HUES6 (cell line): ENCODE measurements at regions not wholly inside any gene's neighbourhood (a gene's known extent, or its start where the extent isn't known, plus 50 kb on each side); places are given as distances from the start of the nearest gene placed in this dataset.

ENCODE experiments used
- H3K27ac ChIP-seq: 2 replicates; pipeline ENCODE4 v1.7.0; 2013; ENCODE audit warnings: low read depth, mild to moderate bottlenecking, low read length, inconsistent platforms
- H3K27me3 ChIP-seq: 2 replicates; pipeline ENCODE4 v1.6.1; 2013; ENCODE audit warnings: low read length; ENCODE audit not compliant: control insufficient read depth, insufficient read depth
- H3K36me3 ChIP-seq: 2 replicates; pipeline ENCODE4 v1.6.1; 2013; ENCODE audit warnings: low read length; ENCODE audit not compliant: control insufficient read depth, insufficient read depth
- H3K4me1 ChIP-seq: 2 replicates; pipeline ENCODE4 v1.6.1; 2013; ENCODE audit warnings: low read length; ENCODE audit not compliant: control insufficient read depth, insufficient read depth
- H3K4me3 ChIP-seq: 2 replicates; pipeline ENCODE4 v1.5.1; 2013; ENCODE audit warnings: low read depth, low read length
- H3K9ac ChIP-seq: one replicate; pipeline ENCODE4 v1.6.1; 2013; ENCODE audit warnings: mild to moderate bottlenecking, low read length
- H3K9me3 ChIP-seq: 2 replicates; pipeline ENCODE4 v1.6.1; 2013; ENCODE audit warnings: low read depth, low read length; ENCODE audit not compliant: control insufficient read depth, insufficient read depth

- Histone ChIP-seq H3K4me3 (no peak overlapping the region), H3K9ac (no peak overlapping the region), H3K4me1 (no peaks in the 10 kb centered on the region), H3K27me3 (no peaks in the 10 kb centered on the region), H3K9me3 (peaks cover 10% of the 10 kb centered on the region; the same call in 1 of the 2 replicates), H3K27ac (no peak overlapping the region), H3K36me3 (no peaks in the 10 kb centered on the region)
Measured at GRCh38 chr20:11473983-11474382, 443.7 kb upstream of the BTBD3 start.

GRCh38 chr20:11483697-11484096 lies 434.0 kb upstream of the BTBD3 start:
- H3K27me3 ChIP-seq: no peaks in the 10 kb centered on the region
- H3K9ac ChIP-seq: no peak overlapping the region
- no peak overlapping the region for H3K27ac ChIP-seq
- H3K4me3 ChIP-seq: no peak overlapping the region
- no peaks in the 10 kb centered on the region for H3K4me1 ChIP-seq
- no peaks in the 10 kb centered on the region for H3K36me3 ChIP-seq
- H3K9me3 ChIP-seq: no peaks in the 10 kb centered on the region; the same call in 1 of the 2 replicates

GRCh38 chr20:11484479-11484878 lies 433.2 kb upstream of the BTBD3 start:
- H3K36me3 ChIP-seq: no peaks in the 10 kb centered on the region
- no peaks in the 10 kb centered on the region for H3K9me3 ChIP-seq
- H3K4me3 ChIP-seq: no peak overlapping the region
- H3K27me3 ChIP-seq: no peaks in the 10 kb centered on the region
- no peak overlapping the region for H3K9ac ChIP-seq
- H3K4me1 ChIP-seq: no peaks in the 10 kb centered on the region
- no peak overlapping the region for H3K27ac ChIP-seq

GRCh38 chr20:11492386-11492785 lies 425.3 kb upstream of the BTBD3 start:
- Histone ChIP-seq H3K27ac (no peak overlapping the region), H3K4me1 (peaks cover 7% of the 10 kb centered on the region), H3K36me3 (0 out of 2 replicates have a peak, but pooled peaks cover 4% of the 10 kb centered on the region), H3K4me3 (no peak overlapping the region), H3K27me3 (no peaks in the 10 kb centered on the region), H3K9me3 (peaks cover 7% of the 10 kb centered on the region), H3K9ac (no peak overlapping the region)

- Histone ChIP-seq H3K27me3 (no peaks in the 10 kb centered on the region), H3K9me3 (peaks cover 7% of the 10 kb centered on the region), H3K4me1 (peaks cover 7% of the 10 kb centered on the region), H3K36me3 (0 out of 2 replicates have a peak, but pooled peaks cover 4% of the 10 kb centered on the region), H3K27ac (no peak overlapping the region), H3K9ac (no peak overlapping the region), H3K4me3 (no peak overlapping the region)
Measured at GRCh38 chr20:11492846-11493245, 424.8 kb upstream of the BTBD3 start.

GRCh38 chr20:11496380-11496779 lies 421.3 kb upstream of the BTBD3 start:
- Histone ChIP-seq H3K9me3 (peaks cover 3% of the 10 kb centered on the region), H3K4me1 (no peaks in the 10 kb centered on the region; the same call in 1 of the 2 replicates), H3K36me3 (0 out of 2 replicates have a peak, but pooled peaks cover 2% of the 10 kb centered on the region), H3K27me3 (no peaks in the 10 kb centered on the region), H3K27ac (no peak overlapping the region), H3K9ac (no peak overlapping the region), H3K4me3 (no peak overlapping the region)

- Histone ChIP-seq H3K4me3 (no peak overlapping the region), H3K4me1 (no peaks in the 10 kb centered on the region; the same call in 1 of the 2 replicates), H3K27ac (no peak overlapping the region), H3K36me3 (no peaks in the 10 kb centered on the region), H3K9me3 (no peaks in the 10 kb centered on the region), H3K27me3 (no peaks in the 10 kb centered on the region), H3K9ac (no peak overlapping the region)
Measured at GRCh38 chr20:11497545-11497944, 420.1 kb upstream of the BTBD3 start.

- Histone ChIP-seq H3K36me3 (no peaks in the 10 kb centered on the region), H3K9me3 (no peaks in the 10 kb centered on the region), H3K4me3 (no peak overlapping the region), H3K27me3 (no peaks in the 10 kb centered on the region), H3K9ac (no peak overlapping the region), H3K27ac (no peak overlapping the region), H3K4me1 (no peaks in the 10 kb centered on the region; the same call in 1 of the 2 replicates)
Measured at GRCh38 chr20:11499101-11499634, 418.5 kb upstream of the BTBD3 start.

GRCh38 chr20:11502061-11502460 lies 415.6 kb upstream of the BTBD3 start:
- no peaks in the 10 kb centered on the region for H3K4me1 ChIP-seq
- no peaks in the 10 kb centered on the region for H3K9me3 ChIP-seq
- no peak overlapping the region for H3K27ac ChIP-seq
- H3K36me3 ChIP-seq: no peaks in the 10 kb centered on the region
- no peaks in the 10 kb centered on the region for H3K27me3 ChIP-seq
- H3K9ac ChIP-seq: no peak overlapping the region
- H3K4me3 ChIP-seq: no peak overlapping the region

GRCh38 chr20:11502671-11503070 lies 415.0 kb upstream of the BTBD3 start:
- Histone ChIP-seq H3K27ac (no peak overlapping the region), H3K27me3 (no peaks in the 10 kb centered on the region), H3K9me3 (no peaks in the 10 kb centered on the region), H3K4me3 (no peak overlapping the region), H3K36me3 (no peaks in the 10 kb centered on the region), H3K9ac (no peak overlapping the region), H3K4me1 (no peaks in the 10 kb centered on the region)

GRCh38 chr20:11509776-11510175 lies 407.9 kb upstream of the BTBD3 start:
- Histone ChIP-seq H3K36me3 (no peaks in the 10 kb centered on the region), H3K9ac (no peak overlapping the region), H3K9me3 (peaks cover 9% of the 10 kb centered on the region), H3K27me3 (no peaks in the 10 kb centered on the region), H3K27ac (no peak overlapping the region), H3K4me1 (no peaks in the 10 kb centered on the region), H3K4me3 (no peak overlapping the region)
